K562 (cell line): ENCODE measurements at regions not wholly inside any gene's neighbourhood (a gene's known extent, or its start where the extent isn't known, plus 50 kb on each side); places are given as distances from the start of the nearest gene placed in this dataset.

Source experiments
- BRF2 ChIP-seq: IDR thresholded peaks from 3 replicates; pipeline ENCODE4 v1.6.1; 2011; ENCODE audit warnings: borderline replicate concordance, mild to moderate bottlenecking; ENCODE audit not compliant: insufficient read length, insufficient read depth
- EGR1 ChIP-seq: fragments of 450-650 bp; conservative IDR thresholded peaks from 2 replicates; pipeline ENCODE4 v1.6.1; 2017; ENCODE audit warnings: mild to moderate bottlenecking
- IRF2 ChIP-seq: sonication (generic); formaldehyde crosslinking; IDR thresholded peaks from 2 replicates; pipeline ENCODE4 v1.8.1; 2022; ENCODE audit warnings: mild to moderate bottlenecking, missing genetic modification reagents
- NONO ChIP-seq, 2 experiments: fragments of 200-400 bp in 1 of 2; fragments of 450-650 bp in 1 of 2; formaldehyde crosslinking in 1 of 2; IDR thresholded peaks; 2 replicates each; pipeline ENCODE4 v1.6.1; 2017; ENCODE audit warnings: low read depth in 2 of 2, mild to moderate bottlenecking in 2 of 2, moderate library complexity in 2 of 2, low read length in 1 of 2
- NR4A1 ChIP-seq, 2 experiments: fragments of 250-450 bp in 1 of 2; fragments of 450-650 bp in 1 of 2; sonication (Bioruptor Pico) in 1 of 2; IDR thresholded peaks; 2 replicates each; pipeline versions ENCODE4 v1.4.0 to v1.6.1; 2016 to 2020; ENCODE audit warnings: mild to moderate bottlenecking in 2 of 2, missing compliant biosample characterization in 1 of 2, missing genetic modification characterization in 1 of 2, moderate library complexity in 1 of 2
- PKNOX1 ChIP-seq: fragments of 450-650 bp; IDR thresholded peaks from 2 replicates; pipeline ENCODE4 v1.6.1; 2016
- ZBTB49 ChIP-seq: sonication (generic); formaldehyde crosslinking; IDR thresholded peaks from 2 replicates; pipeline ENCODE4 v1.8.0; 2022; ENCODE audit warnings: missing genetic modification reagents, mild to moderate bottlenecking, borderline replicate concordance

GRCh38 chr6:8525370-8525769 lies 90.0 kb upstream of the SLC35B3 start (continued):
- no peak for TF ChIP-seq ZBTB49
- TF ChIP-seq BRF2 = no peak
- TF ChIP-seq NONO (IDR thresholded peaks at IDR 0.05; ENCODE audit: low read depth in 2 of 2, low read length in 1 of 2) = no peak
- no peak for TF ChIP-seq PKNOX1
- TF ChIP-seq NR4A1 (CRISPR knock-in tag; IDR thresholded peaks at IDR 0.05) = no peak
- no peak for TF ChIP-seq NR4A1 (tag; IDR thresholded peaks at IDR 0.05)
- no peak for TF ChIP-seq EGR1
- no peak for TF ChIP-seq IRF2 (CRISPR knock-in tag)
